ENCODE measurements at regions not wholly inside any gene's neighbourhood (a gene's known extent, or its start where the extent isn't known, plus 50 kb on each side); places are given as distances from the start of the nearest gene placed in this dataset.

DNA sequence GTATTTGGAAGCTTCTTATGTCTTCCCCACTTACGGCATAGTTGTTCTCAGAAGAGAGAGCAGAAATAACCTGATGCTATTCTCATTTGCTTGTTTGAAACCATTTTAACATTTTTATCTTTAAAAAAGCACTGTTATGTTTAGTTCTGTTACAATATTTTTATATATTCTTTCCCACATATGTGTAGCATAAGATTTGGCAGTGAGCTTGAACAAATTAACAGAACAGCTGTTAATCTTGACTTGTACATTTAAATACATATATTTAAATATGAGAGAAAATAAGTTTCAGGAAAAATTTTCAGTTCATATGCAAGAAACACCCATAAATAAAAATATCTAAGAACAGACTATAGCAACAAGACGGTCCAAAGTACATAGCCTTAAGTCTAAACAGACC is 431.7 kb upstream of the IRAK1BP1 start:
- no peak overlapping the region for H3K4me3 ChIP-seq (ENCODE audit: low read depth, low read length)
- TF ChIP-seq, protein P1, sequence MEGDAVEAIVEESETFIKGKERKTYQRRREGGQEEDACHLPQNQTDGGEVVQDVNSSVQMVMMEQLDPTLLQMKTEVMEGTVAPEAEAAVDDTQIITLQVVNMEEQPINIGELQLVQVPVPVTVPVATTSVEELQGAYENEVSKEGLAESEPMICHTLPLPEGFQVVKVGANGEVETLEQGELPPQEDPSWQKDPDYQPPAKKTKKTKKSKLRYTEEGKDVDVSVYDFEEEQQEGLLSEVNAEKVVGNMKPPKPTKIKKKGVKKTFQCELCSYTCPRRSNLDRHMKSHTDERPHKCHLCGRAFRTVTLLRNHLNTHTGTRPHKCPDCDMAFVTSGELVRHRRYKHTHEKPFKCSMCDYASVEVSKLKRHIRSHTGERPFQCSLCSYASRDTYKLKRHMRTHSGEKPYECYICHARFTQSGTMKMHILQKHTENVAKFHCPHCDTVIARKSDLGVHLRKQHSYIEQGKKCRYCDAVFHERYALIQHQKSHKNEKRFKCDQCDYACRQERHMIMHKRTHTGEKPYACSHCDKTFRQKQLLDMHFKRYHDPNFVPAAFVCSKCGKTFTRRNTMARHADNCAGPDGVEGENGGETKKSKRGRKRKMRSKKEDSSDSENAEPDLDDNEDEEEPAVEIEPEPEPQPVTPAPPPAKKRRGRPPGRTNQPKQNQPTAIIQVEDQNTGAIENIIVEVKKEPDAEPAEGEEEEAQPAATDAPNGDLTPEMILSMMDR (IDR thresholded peaks at IDR 0.05; ENCODE audit: insufficient read depth, low read length, severe bottlenecking), result no peak
- DNase-seq (ENCODE audit: low read depth) (no peak), FAIRE-seq (no peak)
- no peaks in the 10 kb centered on the region for H3K27me3 ChIP-seq (ENCODE audit: control insufficient read depth, insufficient read depth, low read length)
- H3K36me3 ChIP-seq (ENCODE audit: control insufficient read depth, insufficient read depth, low read length), result no peaks in the 10 kb centered on the region

DNA sequence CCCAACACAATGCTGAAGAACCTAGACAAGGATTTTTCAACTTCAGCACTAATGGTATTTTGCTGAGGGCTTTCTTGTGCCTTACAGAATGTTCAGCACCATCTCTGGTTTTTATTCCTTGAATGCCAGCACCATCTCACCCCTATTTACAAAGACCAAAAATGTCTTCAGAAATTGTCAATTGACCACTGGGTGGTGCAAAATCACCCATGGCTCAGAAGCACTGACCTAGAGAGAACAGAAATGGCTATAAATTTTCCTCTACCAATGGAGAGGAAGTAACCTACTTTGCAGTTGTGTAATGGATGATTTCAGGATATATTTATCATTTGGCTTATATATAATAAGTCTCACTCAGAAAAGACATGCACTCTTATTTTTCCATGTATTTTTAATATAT is 431.0 kb upstream of the IRAK1BP1 start:
- H3K27me3 ChIP-seq (ENCODE audit: control insufficient read depth, insufficient read depth, low read length), result no peaks in the 10 kb centered on the region
- FAIRE-seq (no peak), DNase-seq (ENCODE audit: low read depth) (peak; percentile 54)
- no peak overlapping the region for H3K4me3 ChIP-seq (ENCODE audit: low read depth, low read length)
- H3K36me3 ChIP-seq (ENCODE audit: control insufficient read depth, insufficient read depth, low read length), result no peaks in the 10 kb centered on the region
- TF ChIP-seq, protein P1 (IDR thresholded peaks at IDR 0.05; ENCODE audit: insufficient read depth, low read length, severe bottlenecking), result peak; percentile 27

DNA sequence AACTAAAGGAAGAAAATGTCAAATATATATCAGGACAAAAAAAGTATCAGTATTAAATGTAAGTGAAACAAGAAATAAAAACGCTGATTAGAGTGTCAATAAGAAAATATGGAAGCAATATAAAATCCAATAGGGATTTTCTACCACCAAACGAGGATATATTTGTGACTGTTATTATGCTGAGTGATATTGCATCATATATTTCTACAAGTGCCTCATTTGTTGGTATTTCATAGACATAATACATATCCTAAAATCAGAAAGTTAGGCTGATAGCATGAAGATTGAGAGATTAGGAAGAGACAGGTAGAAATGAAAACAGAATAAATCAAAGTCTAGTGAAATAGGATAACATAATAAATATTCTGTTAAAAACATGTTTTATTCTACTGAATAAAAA is 429.2 kb upstream of the IRAK1BP1 start:
- DNase-seq (ENCODE audit: low read depth) (no peak), FAIRE-seq (no peak)
- no peak overlapping the region for H3K4me3 ChIP-seq (ENCODE audit: low read depth, low read length)
- H3K27me3 ChIP-seq (ENCODE audit: control insufficient read depth, insufficient read depth, low read length), result no peaks in the 10 kb centered on the region
- H3K36me3 ChIP-seq (ENCODE audit: control insufficient read depth, insufficient read depth, low read length), result no peaks in the 10 kb centered on the region
- TF ChIP-seq, protein P1 (IDR thresholded peaks at IDR 0.05; ENCODE audit: insufficient read depth, low read length, severe bottlenecking), result no peak

DNA sequence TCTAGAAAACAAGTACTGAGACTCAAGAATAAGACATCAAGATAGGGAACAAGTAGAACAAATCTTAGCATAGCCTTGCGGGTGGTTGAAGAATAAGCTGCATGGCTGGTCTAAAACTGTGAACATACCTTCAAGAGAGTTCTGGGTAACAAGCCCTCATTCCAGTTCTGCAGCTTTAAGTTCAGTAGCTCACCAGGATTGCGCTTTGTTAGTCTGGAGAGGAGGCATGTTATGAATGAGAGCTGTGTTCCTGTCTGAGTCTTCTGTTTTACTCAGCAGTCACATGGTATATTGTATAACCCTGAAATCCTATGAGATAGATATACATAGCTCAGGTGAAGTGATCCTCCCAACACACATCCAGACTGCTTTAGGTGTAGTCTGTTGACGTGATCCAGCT is 406.6 kb upstream of the IRAK1BP1 start:
- DNase-seq (ENCODE audit: low read depth) (peak; percentile 74), FAIRE-seq (no peak)
- H3K36me3 ChIP-seq (ENCODE audit: control insufficient read depth, insufficient read depth, low read length), result no peaks in the 10 kb centered on the region
- no peak overlapping the region for H3K4me3 ChIP-seq (ENCODE audit: low read depth, low read length)
- no peaks in the 10 kb centered on the region for H3K27me3 ChIP-seq (ENCODE audit: control insufficient read depth, insufficient read depth, low read length)
- TF ChIP-seq, protein P1 (IDR thresholded peaks at IDR 0.05; ENCODE audit: insufficient read depth, low read length, severe bottlenecking), result no peak

DNA sequence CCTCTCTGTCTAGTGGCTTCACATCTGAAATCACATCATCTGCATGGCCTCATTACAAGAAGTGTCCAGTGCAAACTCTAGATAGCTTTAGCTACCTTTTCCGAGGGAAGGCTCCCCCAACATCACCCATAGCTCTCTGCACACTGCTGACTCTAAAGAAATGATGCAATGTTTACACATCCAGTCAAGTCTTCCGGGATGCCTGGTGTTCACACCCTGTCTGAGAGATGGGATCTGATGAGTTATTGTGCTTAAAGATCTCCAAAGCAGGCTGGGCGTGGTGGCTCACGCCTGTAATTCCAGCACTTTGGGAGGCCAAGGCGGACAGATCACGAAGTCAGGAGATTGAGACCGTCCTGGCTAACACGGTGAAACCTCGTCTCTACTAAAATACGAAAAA is 404.6 kb upstream of the IRAK1BP1 start:
- Histone ChIP-seq H3K36me3 (ENCODE audit: control insufficient read depth, insufficient read depth, low read length) (no peaks in the 10 kb centered on the region), H3K4me3 (ENCODE audit: low read depth, low read length) (no peak overlapping the region), H3K27me3 (ENCODE audit: control insufficient read depth, insufficient read depth, low read length) (no peaks in the 10 kb centered on the region)
- TF ChIP-seq, protein P1 (IDR thresholded peaks at IDR 0.05; ENCODE audit: insufficient read depth, low read length, severe bottlenecking), result no peak
- FAIRE-seq (peak; percentile 7), DNase-seq (ENCODE audit: low read depth) (peak; percentile 56)

DNA sequence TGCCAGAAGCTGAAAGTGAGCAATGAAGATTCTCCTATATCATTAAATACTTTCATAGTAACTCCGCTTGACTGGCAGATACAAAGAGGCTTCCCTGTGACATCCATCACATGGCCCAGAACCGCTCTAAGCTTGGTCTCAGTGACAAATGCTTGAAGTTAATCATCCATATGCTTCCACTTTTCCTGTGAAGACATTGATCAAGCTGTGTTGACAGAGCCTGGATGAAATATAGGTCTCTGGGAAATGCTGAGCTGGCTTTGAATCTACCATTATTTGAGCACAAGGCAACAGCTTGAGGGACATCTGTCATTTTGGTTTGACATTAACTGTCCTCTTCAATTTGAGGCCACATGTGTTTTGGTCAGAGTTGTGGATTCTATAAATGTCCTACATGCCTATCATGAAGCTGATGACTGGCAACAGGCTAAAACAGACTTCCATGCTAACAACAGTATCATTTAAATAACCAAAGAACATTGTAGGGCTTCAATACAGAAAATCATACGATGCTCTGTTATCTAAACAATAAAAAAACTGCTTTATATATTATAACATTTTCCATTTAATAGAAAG is 402.2 kb upstream of the IRAK1BP1 start:
- no peak for DNase-seq (ENCODE audit: low read depth)
- H3K4me3 ChIP-seq (ENCODE audit: low read depth, low read length), result no peak overlapping the region
- no peaks in the 10 kb centered on the region for H3K36me3 ChIP-seq (ENCODE audit: control insufficient read depth, insufficient read depth, low read length)
- TF ChIP-seq, protein P1 (IDR thresholded peaks at IDR 0.05; ENCODE audit: insufficient read depth, low read length, severe bottlenecking), result no peak
- no peaks in the 10 kb centered on the region for H3K27me3 ChIP-seq (ENCODE audit: control insufficient read depth, insufficient read depth, low read length)
- no peak for FAIRE-seq
